Activated CD8-positive, alpha-beta T cell treated with anti-CD3 and anti-CD28 coated beads for 36 hours (primary cell): ENCODE measurements at regions not wholly inside any gene's neighbourhood (a gene's known extent, or its start where the extent isn't known, plus 50 kb on each side); places are given as distances from the start of the nearest gene placed in this dataset.

Experiments
- ATAC-seq: fragments of 200-7000 bp; cut with Tn5 transposase; one replicate; pipeline ENCODE4 v1.10.0; 2021; ENCODE audit warnings: mild to moderate bottlenecking, moderate library complexity
- CTCF ChIA-PET: fragments of 350-600 bp; sonication (Branson Sonifier 250); formaldehyde crosslinking; loops from one replicate; lab custom pipeline; 2021; ENCODE audit warnings: antibody characterized with exemption; lab: Charles Lee
- POLR2A ChIA-PET: fragments of 350-600 bp; sonication (Branson Sonifier 250); formaldehyde crosslinking; loops from one replicate; lab custom pipeline; 2021; ENCODE audit warnings: antibody characterized with exemption; lab: Charles Lee
- DNase-seq: peaks from one replicate; pipeline ENCODE4 v3.0.0-alpha.2; 2020
- H3K27ac Mint-ChIP-seq: one replicate; pipeline ENCODE4 v1.8.0; 2021; ENCODE audit warnings: mild to moderate bottlenecking, mixed read lengths
- H3K27me3 Mint-ChIP-seq: one replicate; pipeline ENCODE4 v1.8.0; 2021; ENCODE audit warnings: mixed read lengths
- H3K36me3 Mint-ChIP-seq: one replicate; pipeline ENCODE4 v1.8.0; 2021; ENCODE audit warnings: low read depth, mixed read lengths
- H3K4me1 Mint-ChIP-seq: one replicate; pipeline ENCODE4 v1.8.0; 2021; ENCODE audit warnings: low read depth, mixed read lengths
- H3K4me3 Mint-ChIP-seq: one replicate; pipeline ENCODE4 v1.8.0; 2021; ENCODE audit warnings: mild to moderate bottlenecking, moderate library complexity, mixed read lengths
- H3K9me3 Mint-ChIP-seq: one replicate; pipeline ENCODE4 v1.8.0; 2021; ENCODE audit warnings: mixed read lengths
- intact Hi-C: fragments of 100-400 bp; cut with micrococcal nuclease; formaldehyde crosslinking; loops from one replicate; pipeline ENCODE4 v1.10.0; 2022
- TF ChIP-seq, protein P1 (sequence below): fragments of 200-600 bp; IDR thresholded peaks from one replicate; pipeline ENCODE4 v1.8.0; 2022; ENCODE audit warnings: antibody characterized with exemption, mild to moderate bottlenecking

DNA sequence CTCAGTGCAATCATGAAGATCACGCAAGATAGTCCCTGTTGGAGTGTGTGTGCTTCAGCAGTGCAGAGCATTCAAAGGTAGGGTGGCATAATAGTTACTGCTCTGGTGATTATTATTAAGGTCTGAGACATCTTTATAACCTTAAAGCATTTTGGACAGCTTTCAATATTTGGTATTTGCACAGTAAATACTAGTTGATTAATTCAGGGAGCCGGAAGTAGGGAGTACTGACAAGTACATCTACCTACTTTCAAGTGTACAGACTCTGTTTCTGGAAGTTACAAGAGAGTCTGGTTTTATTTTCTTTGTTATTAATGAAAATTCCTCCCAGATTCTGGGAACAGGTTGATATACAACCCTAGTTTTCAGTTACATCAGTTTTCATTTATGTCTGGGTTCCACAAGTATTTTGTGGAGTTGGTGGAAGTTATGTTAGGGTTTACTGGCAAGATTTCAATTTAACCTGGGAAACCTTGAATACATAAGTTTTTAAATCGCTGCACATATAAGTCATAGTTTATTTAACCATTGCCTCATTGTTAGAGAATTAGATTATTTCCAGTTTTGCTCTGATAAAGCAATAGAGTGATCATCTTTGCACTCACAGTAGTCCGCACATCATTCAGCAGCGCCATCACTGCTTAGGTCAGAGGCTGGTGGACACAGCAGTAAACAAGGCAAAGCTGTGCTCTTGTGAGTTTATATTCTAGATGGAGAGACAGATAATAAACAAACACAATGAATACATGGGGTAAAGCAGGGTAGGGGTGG lies 366.6 kb downstream of the REEP3 start:
- Mint-ChIP-seq H3K9me3 (no peaks in the 10 kb centered on the region), H3K4me3 (no peak overlapping the region), H3K27ac (no peak overlapping the region), H3K4me1 (no peaks in the 10 kb centered on the region), H3K36me3 (no peaks in the 10 kb centered on the region), H3K27me3 (peaks cover 2% of the 10 kb centered on the region)
- intact Hi-C loops: no loop called here
- DNase-seq (no peak), ATAC-seq (no peak)
- POLR2A ChIA-PET: no interaction called here
- TF ChIP-seq, protein P1, sequence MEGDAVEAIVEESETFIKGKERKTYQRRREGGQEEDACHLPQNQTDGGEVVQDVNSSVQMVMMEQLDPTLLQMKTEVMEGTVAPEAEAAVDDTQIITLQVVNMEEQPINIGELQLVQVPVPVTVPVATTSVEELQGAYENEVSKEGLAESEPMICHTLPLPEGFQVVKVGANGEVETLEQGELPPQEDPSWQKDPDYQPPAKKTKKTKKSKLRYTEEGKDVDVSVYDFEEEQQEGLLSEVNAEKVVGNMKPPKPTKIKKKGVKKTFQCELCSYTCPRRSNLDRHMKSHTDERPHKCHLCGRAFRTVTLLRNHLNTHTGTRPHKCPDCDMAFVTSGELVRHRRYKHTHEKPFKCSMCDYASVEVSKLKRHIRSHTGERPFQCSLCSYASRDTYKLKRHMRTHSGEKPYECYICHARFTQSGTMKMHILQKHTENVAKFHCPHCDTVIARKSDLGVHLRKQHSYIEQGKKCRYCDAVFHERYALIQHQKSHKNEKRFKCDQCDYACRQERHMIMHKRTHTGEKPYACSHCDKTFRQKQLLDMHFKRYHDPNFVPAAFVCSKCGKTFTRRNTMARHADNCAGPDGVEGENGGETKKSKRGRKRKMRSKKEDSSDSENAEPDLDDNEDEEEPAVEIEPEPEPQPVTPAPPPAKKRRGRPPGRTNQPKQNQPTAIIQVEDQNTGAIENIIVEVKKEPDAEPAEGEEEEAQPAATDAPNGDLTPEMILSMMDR: no peak
- CTCF ChIA-PET: interaction anchor here (1.5 kb wide), 1 partner anchor 90 kb away, joined by 9 read pairs; no protein-coding TSS in a partner anchor

DNA sequence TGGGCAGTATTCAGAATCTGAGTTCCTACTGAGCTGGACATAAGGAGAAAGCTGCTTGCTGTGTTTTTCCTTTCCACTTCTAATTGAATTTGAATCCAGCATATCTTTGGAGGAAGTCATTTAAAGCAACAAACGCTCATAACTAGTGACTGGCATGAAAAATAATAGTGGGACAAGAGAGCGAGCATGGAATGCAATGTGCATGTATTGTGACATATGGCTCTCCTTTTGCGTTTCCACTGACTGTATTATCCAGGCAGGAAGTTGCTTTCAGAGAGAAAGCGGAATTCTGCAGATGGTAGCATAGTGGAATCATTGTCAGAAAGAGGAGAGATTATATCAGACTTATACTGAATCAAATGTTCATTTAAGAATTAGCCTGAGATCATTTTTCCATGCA lies 368.6 kb downstream of the REEP3 start:
- no peak overlapping the region for H3K27ac Mint-ChIP-seq

DNA sequence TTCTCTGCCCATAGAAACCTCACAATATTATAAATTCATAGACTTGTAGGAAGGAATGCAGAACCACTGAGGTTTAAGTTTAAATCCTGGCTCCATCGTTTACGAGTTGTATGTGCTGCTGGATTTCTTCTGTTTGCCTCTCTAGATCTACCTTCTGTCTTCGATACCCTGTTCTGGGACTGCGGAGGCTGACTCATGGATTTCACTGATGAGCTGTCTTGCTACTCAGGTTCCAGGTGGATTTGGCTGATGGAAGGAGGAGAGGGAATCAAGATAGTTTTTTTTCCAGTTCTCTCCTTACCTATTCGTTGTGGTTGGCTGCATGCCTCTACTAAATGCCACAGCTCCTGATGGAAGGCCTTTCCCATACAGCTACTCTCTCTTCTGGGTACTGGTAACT lies 375.8 kb downstream of the REEP3 start:
- intact Hi-C loops: no loop called here
- Mint-ChIP-seq H3K4me1 (no peaks in the 10 kb centered on the region), H3K4me3 (no peak overlapping the region), H3K27me3 (peaks cover 4% of the 10 kb centered on the region), H3K9me3 (no peaks in the 10 kb centered on the region), H3K27ac (no peak overlapping the region), H3K36me3 (no peaks in the 10 kb centered on the region)
- ATAC-seq: no peak
- TF ChIP-seq, protein P1: no peak
- no peak for DNase-seq
- ChIA-PET POLR2A (no interaction called here), CTCF (interaction anchor here (0.8 kb wide), 1 partner anchor 30 kb away, joined by 5 read pairs; no protein-coding TSS in a partner anchor)

More for the DNA sequence above, 368.6 kb downstream of the REEP3 start:
- no peak for DNase-seq
- ATAC-seq: no peak
- peaks cover 6% of the 10 kb centered on the region for H3K27me3 Mint-ChIP-seq
- no peak overlapping the region for H3K4me3 Mint-ChIP-seq
- H3K36me3 Mint-ChIP-seq: no peaks in the 10 kb centered on the region
- no peaks in the 10 kb centered on the region for H3K4me1 Mint-ChIP-seq
- TF ChIP-seq, protein P1: no peak
- intact Hi-C loops: no loop called here
- CTCF ChIA-PET: no interaction called here
- no peaks in the 10 kb centered on the region for H3K9me3 Mint-ChIP-seq
- POLR2A ChIA-PET: no interaction called here

DNA sequence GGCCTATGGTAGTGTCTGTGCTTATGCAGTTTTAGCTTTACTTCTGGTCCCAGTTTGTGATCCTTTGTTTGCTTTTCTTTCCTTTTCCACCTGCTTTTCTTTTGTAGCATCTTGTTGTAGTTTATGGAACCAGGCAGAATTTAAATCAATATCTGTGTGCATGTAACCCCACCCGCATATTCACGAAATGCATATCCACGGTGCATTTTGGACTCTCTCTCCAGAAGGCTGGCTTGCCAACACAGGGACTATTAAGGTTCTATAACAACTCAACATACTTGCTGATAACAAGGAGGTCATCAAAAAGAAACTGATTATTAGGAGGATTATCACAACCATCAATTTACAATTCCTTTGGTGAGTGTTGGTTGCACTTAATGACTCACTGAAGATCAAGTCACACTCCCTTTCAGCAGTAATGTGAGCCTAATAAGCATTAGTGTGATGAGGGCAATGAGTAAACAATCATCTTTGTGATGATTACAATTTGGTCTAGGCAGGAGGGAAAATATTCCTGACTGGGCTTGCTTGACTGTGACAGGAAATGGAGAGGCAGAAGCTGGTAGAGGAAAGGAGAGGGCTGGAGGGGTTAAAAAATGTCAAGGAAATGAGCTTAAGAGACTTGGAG lies 378.6 kb downstream of the REEP3 start:
- ATAC-seq: no peak
- Mint-ChIP-seq H3K4me1 (no peaks in the 10 kb centered on the region), H3K36me3 (no peaks in the 10 kb centered on the region), H3K9me3 (no peaks in the 10 kb centered on the region), H3K4me3 (no peak overlapping the region), H3K27ac (no peak overlapping the region), H3K27me3 (no peaks in the 10 kb centered on the region)
- intact Hi-C loops: no loop called here
- POLR2A ChIA-PET: no interaction called here
- CTCF ChIA-PET: interaction anchor here (1.4 to 2.4 kb wide), 2 partner anchors 33 kb away, joined by 3 to 14 read pairs; no protein-coding TSS in a partner anchor
- no peak for DNase-seq
- TF ChIP-seq, protein P1: no peak

DNA sequence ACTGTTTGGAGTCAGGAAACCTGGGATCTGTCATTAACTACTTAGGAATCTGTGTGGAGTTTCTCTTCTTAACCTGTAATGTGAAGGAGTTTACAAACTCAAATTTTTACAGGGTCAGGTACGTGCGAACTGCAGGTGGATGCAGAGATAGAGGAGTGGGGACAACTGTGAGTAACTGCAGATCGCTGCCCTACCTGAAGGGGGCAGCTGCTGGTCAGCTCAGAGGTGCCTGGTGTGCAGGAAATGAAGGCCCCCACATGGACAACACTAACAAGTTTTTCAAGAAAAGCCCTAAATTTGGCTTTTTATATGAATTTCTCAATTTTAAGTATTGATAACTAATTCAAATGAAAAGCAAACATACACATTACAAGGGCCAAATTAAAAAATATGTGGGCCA lies 380.0 kb downstream of the REEP3 start:
- no peak overlapping the region for H3K4me3 Mint-ChIP-seq
- TF ChIP-seq, protein P1: peak; percentile 48
- H3K9me3 Mint-ChIP-seq: no peaks in the 10 kb centered on the region
- H3K27ac Mint-ChIP-seq: no peak overlapping the region
- POLR2A ChIA-PET: no interaction called here
- CTCF ChIA-PET: interaction anchor here (1.3 to 2.4 kb wide), 3 partner anchors 11 to 37 kb away, joined by 3 to 14 read pairs (median 8); no protein-coding TSS in a partner anchor
- intact Hi-C loops: no loop called here
- H3K36me3 Mint-ChIP-seq: no peaks in the 10 kb centered on the region
- no peak for ATAC-seq
- H3K4me1 Mint-ChIP-seq: no peaks in the 10 kb centered on the region
- no peaks in the 10 kb centered on the region for H3K27me3 Mint-ChIP-seq
- no peak for DNase-seq
